Left renal pelvis (tissue), 4 donors: ENCODE measurements at regions not wholly inside any gene's neighbourhood (a gene's known extent, or its start where the extent isn't known, plus 50 kb on each side); places are given as distances from the start of the nearest gene placed in this dataset.
"Not testable (repeated sequence)": the region's sequence is repeated elsewhere in the genome, so short reads cannot be mapped to it uniquely, and the experiment has no call there.

Experiments used
- DNase-seq, 4 donors: peaks; one replicate each; pipeline ENCODE4 v3.0.0-alpha.2; 2013; ENCODE audit warnings: low read depth in 4 of 4, low spot score in 3 of 4

DNA sequence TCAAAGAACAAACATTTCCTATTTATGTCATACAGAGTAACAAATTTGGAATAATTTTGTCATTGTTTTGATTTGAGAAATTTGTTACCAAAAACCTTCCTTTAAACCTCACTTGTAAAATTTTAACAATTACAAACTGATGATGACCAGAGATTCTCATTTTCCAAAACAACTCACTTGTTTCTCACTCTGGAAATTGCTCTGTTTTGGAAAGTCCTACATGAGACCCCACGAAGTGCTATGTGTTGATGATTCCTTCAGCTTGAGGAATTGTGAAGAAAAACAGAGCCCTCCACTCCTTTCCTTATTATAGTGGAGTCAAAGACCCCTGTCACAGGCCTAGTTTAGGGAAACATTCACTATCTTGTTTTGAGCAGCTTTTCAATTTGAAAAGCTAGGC, 157.6 kb upstream of the RASGRP1 start:
- DNase-seq: no peak

DNA sequence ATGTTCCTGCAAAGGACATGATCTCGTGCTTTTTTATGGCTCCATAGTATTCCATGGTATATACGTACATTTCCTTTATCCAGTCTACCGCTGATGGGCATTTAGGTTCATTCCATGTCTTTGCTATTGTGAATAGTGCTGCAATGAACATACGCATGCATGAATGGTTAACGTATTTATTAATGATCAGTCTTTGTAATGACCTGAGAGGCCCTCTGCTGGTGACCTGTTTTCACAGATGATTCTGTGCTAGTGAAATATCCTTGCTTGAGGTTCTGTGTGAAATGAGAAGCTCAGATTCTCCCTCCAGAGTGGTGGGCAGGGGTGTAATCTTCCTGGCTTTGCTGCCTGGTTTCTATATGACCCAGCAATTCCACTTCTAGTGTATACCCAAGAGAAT, 160.2 kb upstream of the RASGRP1 start:
- no peak for DNase-seq

DNA sequence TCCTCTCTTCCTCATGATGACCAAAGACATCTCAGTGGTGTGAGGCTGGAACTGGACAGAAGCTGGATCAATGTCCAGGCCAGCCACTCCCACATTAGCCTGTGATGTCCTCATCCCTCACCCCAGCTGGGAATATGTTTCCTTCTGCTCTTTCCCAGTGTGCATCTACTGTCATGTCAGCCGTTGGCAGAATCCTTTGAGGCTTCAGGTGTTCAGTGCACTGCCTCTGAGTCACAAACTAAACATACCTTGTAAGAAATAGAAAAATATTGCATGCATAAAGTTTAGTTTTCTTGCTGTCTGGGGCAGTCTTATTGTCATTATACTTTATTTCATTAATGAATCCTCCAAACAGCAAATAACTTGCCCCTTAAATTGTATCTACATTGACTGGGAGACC, 161.6 kb upstream of the RASGRP1 start:
- DNase-seq: no peak

DNA sequence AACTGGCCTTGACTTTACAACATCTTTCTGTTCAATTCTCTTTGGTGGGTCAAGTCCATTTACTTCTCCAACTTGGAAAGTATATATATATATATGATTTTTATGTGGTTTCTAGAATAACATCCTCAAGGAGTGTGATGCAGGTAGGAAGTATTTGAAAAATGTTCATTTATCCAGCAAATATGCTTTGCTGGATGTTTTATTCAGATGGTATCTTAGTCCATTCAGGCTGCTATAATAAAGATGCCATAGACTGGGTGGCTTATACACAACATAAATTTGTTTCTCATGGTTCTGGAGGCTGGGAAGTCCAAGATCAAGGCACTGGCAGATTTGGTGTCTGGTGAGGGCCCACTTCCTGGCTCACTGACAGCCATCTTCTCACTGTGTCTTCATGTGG, 168.7 kb upstream of the RASGRP1 start:
- no peak for DNase-seq

DNA sequence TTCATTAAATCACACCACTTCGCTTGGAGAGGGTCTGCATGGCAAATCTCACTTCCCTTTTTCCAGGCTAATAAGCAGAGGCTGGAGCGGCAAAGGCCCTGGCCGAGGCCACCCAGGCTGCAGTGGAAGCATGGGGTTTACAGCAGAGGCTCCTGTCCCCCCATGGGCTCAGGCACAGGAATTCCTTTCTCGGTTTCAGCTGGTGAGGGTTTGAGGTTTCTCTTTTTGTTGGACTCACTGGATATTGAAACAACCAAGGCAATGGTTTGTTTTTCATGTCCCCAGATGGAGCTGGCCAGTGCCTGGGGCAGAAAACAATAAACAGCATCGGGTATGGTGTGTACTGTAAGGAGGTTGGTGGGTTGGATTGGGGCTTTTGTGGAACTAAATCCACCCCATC, 175.6 kb upstream of the RASGRP1 start:
- DNase-seq: no peak

GRCh38 chr15:38743147-38743546, 178.5 kb upstream of the RASGRP1 start:
- DNase-seq: no peak

DNA sequence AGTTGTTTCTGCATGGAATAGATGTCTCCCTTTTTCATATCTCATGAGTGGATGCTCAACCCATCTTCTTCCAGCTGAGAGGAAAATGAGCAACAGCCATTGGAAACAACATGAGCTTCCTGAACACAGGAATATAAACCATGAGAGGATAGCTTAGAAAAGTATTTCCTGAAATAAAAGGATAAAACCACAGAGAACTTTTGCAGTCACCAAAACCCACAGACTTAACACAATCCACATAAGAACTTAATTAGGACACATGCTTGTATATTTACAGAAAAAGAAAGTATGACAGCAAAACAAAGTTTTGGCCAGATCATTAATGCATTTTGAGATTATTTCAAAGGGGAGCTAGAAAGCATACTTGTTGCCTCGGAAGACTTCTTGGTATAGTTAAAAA, 180.5 kb upstream of the RASGRP1 start:
- DNase-seq: no peak

DNA sequence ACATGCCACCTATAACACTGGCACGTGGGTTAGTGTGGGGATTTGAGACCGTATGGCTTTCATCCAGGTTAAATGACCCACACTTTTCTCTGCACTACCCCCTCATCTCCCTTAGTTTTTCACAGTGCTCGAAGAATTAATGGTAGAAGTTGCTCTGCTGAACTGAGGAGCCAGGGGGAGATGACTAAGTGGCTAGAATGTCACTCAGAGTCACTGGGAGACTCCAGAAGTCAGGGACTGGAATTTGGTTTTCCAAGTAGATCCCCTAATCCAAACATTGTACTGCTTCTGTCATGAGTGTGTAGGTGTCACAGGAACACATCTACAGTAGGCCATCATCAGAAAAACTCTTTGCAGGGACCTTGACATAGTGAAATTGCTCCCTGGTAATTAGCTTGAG, 181.0 kb upstream of the RASGRP1 start:
- DNase-seq: no peak

- DNase-seq: no peak
Measured at GRCh38 chr15:38746211-38746610, 181.6 kb upstream of the RASGRP1 start.

DNA sequence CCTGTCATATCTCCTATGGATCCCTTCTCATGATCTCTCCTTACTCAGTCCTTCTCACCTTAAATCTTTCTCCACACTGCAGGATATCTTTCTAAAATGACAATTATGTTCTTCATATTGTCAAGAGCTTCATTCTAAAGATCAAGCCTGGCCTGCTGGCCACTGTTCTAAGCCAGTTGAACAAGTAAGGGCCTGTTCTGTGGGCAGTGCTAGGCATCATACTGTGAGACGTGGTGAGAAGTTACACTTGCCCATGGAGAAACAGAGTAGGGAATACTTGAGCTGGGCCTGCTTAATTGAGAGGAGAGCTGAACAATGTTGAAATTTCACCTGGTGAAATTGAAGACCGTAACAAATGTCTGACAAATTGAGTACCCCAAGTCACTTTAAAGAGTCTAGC, 184.1 kb upstream of the RASGRP1 start:
- DNase-seq: no peak

DNA sequence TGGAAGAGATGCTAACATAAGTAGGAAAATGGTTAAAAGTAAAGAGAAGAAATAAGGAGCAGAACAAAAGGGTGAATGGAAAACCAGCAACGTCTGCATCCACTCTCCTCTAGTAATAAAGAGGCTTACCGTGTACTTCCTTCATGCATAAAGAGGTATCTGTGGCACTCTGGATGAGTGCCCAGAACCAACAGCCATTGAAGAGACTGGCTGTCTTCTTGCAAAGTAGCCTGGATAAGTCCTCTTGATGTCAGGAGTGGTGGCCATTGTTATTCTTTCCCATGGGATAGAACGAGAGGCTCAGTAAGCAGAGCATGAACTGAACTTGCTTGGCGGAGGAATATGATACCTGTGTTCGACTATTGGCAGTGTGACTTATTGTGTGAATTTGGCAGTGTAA, 186.2 kb upstream of the RASGRP1 start:
- no peak for DNase-seq

DNA sequence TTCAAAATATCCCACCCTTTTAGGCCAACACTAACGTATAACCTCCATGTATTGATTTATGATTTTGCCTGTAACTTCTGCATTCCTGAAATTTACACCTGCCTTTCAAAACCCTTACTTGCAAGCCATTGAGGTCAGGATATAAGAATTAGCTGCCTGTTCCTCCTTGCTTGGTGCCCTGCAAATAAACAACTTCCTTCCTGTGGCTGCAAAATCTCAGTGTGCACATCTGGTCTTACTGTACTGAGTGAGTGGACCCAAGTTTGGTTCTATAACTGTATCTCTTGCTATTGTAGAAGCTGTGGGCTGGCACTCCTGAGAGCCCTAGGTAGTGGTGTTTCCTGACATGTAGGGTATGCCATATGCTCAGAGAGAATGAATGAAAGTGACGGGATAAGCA, 191.1 kb upstream of the RASGRP1 start:
- DNase-seq: no peak

DNA sequence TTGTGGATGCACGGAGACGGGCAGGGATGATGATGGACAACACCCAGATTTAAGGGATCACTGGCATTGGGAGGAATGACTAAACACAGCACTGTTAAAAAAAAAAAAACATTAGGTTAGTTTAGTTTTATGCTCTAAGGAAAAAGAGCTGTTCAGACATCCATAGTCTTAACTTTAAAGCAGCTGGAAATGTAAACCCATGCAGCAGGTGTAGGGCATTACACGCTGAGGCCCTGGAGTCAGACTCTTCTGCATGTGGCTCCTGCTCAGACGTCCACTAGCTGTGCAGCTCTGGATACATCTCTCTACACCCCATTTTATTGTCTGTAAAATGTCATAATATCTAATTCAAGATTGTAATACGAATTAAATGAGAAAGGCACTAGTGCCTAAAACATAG, 191.8 kb upstream of the RASGRP1 start:
- no peak for DNase-seq

DNA sequence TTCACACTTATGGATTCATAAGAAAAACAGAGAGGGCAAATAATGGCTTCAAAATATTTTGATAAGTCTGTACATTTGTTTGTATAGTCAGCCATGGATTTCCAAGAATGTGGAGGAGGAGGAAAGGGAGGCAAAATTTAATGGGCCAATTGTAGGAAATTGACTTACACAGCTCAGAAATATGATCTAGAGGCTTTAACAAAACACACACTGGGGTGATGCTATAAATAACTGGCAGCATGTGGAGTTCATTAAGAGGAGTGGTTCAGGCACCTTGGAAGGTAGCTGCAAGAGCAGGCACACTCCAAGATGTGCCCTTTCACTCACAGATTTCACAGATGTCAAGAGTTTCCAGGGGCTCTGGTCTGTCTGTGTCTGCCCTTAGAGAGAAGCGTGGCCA, 193.4 kb upstream of the RASGRP1 start:
- peak in 2 of 4 donors; percentile 12 to 40 for DNase-seq

- DNase-seq: no peak
Measured at GRCh38 chr15:38761681-38762080, 197.1 kb upstream of the RASGRP1 start.

DNA sequence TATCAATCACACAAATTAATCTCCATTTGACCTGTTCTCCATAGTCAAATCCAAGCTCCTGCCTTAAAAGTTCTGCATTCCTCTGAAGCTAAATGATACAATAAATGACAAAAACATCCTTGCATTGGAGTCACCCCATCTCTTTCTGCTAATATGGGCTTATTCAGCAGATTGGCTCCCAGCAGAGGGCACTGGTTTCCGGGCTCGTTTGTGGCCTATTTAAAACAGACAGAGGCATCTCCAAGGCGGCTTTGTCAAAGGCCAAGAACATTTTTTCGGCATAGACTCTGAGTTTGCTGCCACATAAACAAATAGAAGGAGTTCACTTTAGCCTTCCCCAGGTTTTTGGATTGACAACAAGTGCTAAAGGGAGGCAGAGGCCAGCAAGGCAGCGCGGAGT, 204.4 kb upstream of the RASGRP1 start:
- DNase-seq: no peak

DNA sequence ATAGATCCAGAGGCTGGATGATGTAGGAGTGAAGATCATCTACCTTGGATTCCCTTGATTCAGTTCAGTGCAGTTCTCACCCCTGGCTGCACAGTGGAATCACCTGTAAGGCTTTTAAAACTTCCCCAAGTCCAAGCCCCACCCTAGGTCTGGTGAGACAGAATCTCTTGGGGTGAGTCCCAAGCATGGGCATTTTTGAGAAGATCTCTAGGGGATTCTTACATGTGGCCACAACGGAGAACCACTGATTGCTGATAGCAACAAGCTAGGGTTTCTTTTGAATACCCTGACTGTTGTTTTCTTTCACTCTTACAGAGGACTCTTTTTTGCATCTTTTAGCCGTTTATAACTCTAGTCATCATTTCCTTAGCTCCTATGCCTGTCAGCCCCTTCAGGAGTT, 204.9 kb upstream of the RASGRP1 start:
- no peak for DNase-seq

DNA sequence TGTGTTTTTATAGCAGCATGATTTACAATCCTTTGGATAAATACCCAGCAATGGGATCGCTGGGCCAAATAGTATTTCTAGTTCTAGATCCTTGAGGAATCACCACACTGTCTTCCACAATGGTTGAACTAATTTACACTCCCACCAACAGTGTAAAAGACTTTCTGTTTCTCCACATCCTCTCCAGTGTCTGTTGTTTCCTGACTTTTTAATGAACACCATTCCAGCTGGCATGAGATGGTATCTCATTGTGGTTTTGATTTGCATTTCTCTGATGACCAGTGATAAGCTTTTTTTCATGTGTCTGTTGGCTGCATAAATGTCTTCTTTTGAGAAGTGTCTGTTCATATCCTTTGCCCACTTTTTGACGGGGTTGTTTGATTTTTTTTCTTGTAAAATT, 209.5 kb upstream of the RASGRP1 start:
- not testable (repeated sequence) for DNase-seq

DNA sequence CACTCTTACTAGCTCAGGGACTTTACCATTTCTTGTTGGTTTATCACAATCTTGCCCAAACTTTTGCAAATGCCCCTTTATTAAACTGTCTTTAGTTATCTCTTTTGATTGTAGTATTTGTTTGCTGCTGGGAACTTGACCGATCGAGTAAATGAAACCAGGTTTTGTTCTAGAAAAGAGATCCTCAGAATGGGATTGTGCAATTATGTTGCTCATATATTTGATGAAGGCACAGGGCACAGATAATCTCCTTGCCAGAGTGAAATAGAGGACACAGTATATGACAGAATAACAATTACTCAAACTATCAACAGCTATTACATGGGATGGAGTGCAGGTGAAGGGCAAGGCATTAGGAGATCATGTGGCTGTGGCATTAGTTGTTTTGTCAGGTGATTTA, 216.6 kb upstream of the RASGRP1 start:
- DNase-seq: no peak

DNA sequence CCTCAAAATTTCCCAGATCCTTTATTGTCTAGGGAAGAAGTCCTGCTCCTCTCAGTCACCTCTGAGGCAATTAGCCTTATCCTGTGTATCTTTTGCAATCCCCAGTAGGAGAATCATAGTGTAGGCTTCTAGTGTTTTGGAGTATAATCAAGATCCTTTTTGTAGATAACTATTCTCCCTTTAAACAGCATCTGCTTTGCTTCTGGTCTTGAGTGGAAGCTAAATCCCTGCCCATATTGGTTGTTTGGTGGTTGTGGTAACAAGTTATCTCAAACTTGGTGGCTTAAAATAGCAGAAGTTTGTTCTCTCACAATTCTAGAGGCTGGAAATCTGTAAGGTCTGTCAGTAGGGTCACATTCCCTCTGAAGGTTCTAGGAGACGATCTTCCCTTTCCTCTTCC, 217.5 kb upstream of the RASGRP1 start:
- no peak for DNase-seq

GRCh38 chr15:38788918-38789317, 224.3 kb upstream of the RASGRP1 start:
- no peak for DNase-seq

GRCh38 chr15:38789566-38789965, 225.0 kb upstream of the RASGRP1 start:
- DNase-seq: no peak

DNA sequence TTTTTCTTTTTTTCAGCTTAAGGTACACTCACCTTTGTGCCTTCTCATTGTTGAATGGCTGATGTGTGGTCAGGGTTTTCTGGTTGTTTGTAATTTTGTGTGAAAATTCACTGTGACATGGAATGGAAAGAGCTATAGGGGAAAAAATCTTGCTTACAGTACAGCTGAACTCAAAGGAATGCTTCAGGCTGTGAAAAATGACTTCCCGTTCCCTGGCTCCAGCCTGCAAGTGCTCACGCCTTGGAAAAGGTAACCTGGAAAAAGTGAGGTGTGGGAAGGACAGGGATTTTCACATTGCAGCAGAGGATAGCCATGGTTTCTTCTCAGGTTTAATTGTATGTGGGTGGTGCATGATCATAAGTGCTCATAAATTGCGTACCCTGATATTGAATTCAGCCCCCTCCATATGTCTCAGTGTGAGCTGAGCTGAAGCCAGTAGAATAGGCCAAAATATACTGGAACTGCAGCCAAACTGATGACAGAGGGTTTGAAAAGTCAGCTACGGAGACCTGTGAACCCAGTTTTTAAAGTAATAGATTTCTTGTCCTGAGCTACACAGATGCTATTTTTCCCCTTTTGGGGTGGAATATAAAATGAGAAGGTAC, 228.7 kb upstream of the RASGRP1 start:
- DNase-seq: no peak
